Ovary (tissue), 3 donors: ENCODE measurements at regions not wholly inside any gene's neighbourhood (a gene's known extent, or its start where the extent isn't known, plus 50 kb on each side); places are given as distances from the start of the nearest gene placed in this dataset.

ENCODE experiments used
- CTCF ChIP-seq, 3 donors: fragments of 450-650 bp in 2 of 3; fragments of 200-600 bp in 1 of 3; IDR thresholded peaks; one replicate each; pipeline versions ENCODE4 v1.5.1 to v1.8.0; 2016 to 2022; ENCODE audit warnings: antibody characterized with exemption in 3 of 3, mild to moderate bottlenecking in 1 of 3
- EP300 ChIP-seq: sonication (generic); formaldehyde crosslinking; IDR thresholded peaks from one replicate; pipeline ENCODE4 v1.6.1; 2017; ENCODE audit warnings: antibody characterized with exemption
- POLR2A ChIP-seq: fragments of 450-650 bp; IDR thresholded peaks from one replicate; pipeline ENCODE4 v1.6.1; 2017; ENCODE audit warnings: antibody characterized with exemption, mild to moderate bottlenecking, moderate library complexity
- donor health status: DM: no; HTN: no; CAD: no.

GRCh38 chr9:124134526-124134925, 123.0 kb downstream of the LHX2 start:
- TF ChIP-seq CTCF (IDR thresholded peaks at IDR 0.05) = no peak
- no peak for TF ChIP-seq POLR2A
- no peak for TF ChIP-seq EP300
